GM06990 (cell line): ENCODE measurements at regions not wholly inside any gene's neighbourhood (a gene's known extent, or its start where the extent isn't known, plus 50 kb on each side); places are given as distances from the start of the nearest gene placed in this dataset.

ENCODE experiments used
- DNase-seq: peaks from one replicate; pipeline ENCODE4 v3.0.0-alpha.2; 2011; ENCODE audit not compliant: insufficient read length; ENCODE audit errors: extremely low read depth
- H3K27me3 ChIP-seq: replicated peaks from 2 replicates; pipeline ENCODE4 v1.6.0; 2011; ENCODE audit warnings: low read length; ENCODE audit not compliant: control insufficient read depth, insufficient read depth
- H3K36me3 ChIP-seq: 2 replicates; pipeline ENCODE4 v1.5.1; 2011; ENCODE audit warnings: low read length; ENCODE audit not compliant: control insufficient read depth, insufficient read depth
- H3K4me3 ChIP-seq: replicated peaks from 2 replicates; pipeline ENCODE4 v1.5.1; 2011; ENCODE audit warnings: low read depth, mild to moderate bottlenecking, control low read depth, low read length
- TF ChIP-seq, protein P1 (sequence below): IDR thresholded peaks from 2 replicates; pipeline ENCODE4 v1.5.1; 2011; ENCODE audit warnings: low read length, control low read depth, mild to moderate bottlenecking, inconsistent platforms; ENCODE audit not compliant: insufficient read depth, poor library complexity, severe bottlenecking

DNA sequence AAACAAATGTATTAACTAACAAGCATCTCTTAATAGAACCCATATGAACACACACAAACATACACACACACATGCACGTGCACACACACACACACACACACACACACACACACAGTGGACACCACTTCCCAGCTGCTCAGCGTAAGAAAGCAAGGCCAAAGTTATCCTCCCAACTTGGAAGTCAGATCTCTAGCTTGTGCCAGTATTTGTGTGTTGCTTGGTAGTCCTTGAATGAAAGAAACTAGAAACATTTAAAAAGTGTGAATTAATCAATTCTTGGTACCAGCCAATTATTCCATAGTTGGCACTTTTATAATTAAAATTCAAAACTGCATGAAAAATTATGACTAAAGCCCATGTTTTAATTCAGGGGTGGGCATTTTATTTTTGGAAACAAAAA lies 178.1 kb downstream of the TMEM161B start:
- H3K36me3 ChIP-seq: no peaks in the 10 kb centered on the region

DNA sequence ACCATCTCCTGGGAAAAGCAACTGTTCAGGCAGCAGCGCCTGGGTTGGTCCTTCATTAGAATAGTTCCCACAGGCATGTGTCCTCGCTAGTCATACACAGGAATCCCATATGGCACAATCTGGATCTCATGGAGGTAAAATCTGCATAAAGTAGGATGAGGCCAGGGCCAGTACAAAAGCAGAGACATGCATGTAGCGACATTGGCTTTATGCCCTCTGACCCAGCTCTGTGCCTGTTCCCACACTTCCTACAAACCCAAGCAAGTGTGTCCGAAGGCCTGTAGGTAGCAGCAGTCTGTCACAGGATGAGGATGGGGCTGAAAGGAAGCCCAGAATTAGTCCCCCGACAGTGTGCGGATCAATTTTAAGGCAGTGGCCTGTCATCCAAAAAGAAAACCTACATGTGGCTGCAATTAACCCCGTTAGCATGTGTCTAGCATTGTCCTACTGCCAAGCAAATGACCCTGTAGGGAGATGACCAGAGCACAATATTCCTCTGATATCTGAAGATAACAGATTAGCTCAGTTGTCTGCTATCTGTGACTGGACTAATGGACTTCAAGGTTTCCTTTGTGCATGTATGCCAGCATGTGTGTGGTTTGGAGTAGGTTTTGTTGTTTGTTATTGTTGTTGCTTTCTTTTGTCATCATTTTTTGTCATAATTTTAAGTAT lies 178.8 kb downstream of the TMEM161B start:
- H3K36me3 ChIP-seq: no peaks in the 10 kb centered on the region
- TF ChIP-seq, protein P1, sequence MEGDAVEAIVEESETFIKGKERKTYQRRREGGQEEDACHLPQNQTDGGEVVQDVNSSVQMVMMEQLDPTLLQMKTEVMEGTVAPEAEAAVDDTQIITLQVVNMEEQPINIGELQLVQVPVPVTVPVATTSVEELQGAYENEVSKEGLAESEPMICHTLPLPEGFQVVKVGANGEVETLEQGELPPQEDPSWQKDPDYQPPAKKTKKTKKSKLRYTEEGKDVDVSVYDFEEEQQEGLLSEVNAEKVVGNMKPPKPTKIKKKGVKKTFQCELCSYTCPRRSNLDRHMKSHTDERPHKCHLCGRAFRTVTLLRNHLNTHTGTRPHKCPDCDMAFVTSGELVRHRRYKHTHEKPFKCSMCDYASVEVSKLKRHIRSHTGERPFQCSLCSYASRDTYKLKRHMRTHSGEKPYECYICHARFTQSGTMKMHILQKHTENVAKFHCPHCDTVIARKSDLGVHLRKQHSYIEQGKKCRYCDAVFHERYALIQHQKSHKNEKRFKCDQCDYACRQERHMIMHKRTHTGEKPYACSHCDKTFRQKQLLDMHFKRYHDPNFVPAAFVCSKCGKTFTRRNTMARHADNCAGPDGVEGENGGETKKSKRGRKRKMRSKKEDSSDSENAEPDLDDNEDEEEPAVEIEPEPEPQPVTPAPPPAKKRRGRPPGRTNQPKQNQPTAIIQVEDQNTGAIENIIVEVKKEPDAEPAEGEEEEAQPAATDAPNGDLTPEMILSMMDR: no peak
- no peaks in the 10 kb centered on the region for H3K27me3 ChIP-seq
- no peak for DNase-seq
- H3K4me3 ChIP-seq: no peak overlapping the region

More for the DNA sequence above, 178.1 kb downstream of the TMEM161B start:
- Histone ChIP-seq H3K4me3 (no peak overlapping the region), H3K27me3 (no peaks in the 10 kb centered on the region)
- TF ChIP-seq, protein P1: no peak
- no peak for DNase-seq

DNA sequence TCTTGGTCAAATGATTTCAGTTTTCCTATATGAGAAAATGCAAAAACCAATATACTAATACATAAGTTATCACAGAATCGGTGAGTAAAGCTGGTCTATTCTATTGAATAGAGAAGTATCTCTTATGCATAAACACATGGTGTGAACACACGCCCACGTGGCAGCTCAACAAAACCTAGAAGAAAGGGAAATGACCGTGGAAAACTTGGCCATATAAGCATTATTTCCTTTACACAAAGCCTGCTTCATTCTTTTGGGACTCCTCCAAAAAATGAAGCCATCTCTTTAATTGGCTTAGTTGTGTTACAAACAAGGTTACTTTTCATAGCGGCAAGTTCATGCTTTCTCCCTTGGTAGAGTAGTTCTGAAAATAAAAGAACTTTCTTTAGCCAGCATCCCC lies 183.2 kb downstream of the TMEM161B start:
- no peaks in the 10 kb centered on the region for H3K27me3 ChIP-seq
- DNase-seq: no peak
- no peak overlapping the region for H3K4me3 ChIP-seq
- H3K36me3 ChIP-seq: no peaks in the 10 kb centered on the region
- TF ChIP-seq, protein P1: no peak

DNA sequence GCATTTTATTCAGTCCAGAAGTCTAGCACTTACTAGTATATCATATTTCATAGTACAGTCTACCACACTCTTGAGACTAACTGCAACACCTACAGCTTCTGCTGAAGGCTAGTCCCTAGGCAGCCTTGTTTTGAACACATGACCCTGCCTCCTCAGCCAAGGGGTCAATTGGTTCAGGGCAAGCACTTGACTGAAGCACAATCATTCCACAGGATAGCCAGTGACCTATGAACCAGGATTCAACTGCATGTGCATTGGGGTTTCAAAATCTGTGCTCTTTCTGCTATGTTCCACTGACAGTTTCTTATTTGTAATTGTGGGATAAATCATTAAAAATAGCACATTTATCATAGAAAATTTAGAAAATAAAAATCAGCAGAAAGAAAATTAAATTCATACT lies 186.8 kb downstream of the TMEM161B start:
- no peaks in the 10 kb centered on the region for H3K36me3 ChIP-seq
- H3K4me3 ChIP-seq: no peak overlapping the region
- no peak for DNase-seq
- no peaks in the 10 kb centered on the region for H3K27me3 ChIP-seq
- TF ChIP-seq, protein P1: no peak

- TF ChIP-seq, protein P1: no peak
- Histone ChIP-seq H3K4me3 (no peak overlapping the region), H3K27me3 (no peaks in the 10 kb centered on the region), H3K36me3 (no peaks in the 10 kb centered on the region)
- DNase-seq: no peak
Measured at GRCh38 chr5:88063813-88064212, 204.8 kb downstream of the TMEM161B start.

- TF ChIP-seq, protein P1: no peak
- DNase-seq: no peak
- Histone ChIP-seq H3K36me3 (no peaks in the 10 kb centered on the region), H3K4me3 (no peak overlapping the region), H3K27me3 (no peaks in the 10 kb centered on the region)
Measured at GRCh38 chr5:88060194-88060593, 208.5 kb downstream of the TMEM161B start.
